ENCODE measurements at regions not wholly inside any gene's neighbourhood (a gene's known extent, or its start where the extent isn't known, plus 50 kb on each side); places are given as distances from the start of the nearest gene placed in this dataset.

DNA sequence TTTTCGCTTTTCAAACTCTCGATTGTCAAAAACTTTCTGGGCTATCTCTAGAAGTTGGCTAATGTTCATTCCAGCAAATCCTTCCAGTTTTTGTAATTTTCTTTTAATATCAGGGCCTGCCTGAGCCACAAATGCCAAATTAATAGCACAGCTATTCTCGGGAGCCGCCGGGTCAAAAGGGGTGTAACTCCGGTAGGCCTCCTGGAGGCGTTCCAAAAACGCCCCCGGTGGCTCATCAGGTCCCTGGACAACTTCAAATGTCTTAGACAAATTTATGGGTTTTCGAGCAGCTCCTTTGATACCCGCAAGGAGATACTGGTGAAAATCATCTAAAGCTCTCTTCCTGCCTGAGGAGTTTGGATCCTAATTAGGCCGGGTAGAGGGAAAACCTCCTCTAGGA is 117.9 kb upstream of the PZP start:
- no peaks in the 10 kb centered on the region for H4K20me1 ChIP-seq (ENCODE audit: insufficient read depth)
- no peaks in the 10 kb centered on the region for H3K9me3 ChIP-seq (ENCODE audit: insufficient read depth, low read depth)
- no peaks in the 10 kb centered on the region for H3K4me1 ChIP-seq (replicated peaks; ENCODE audit: insufficient read depth)
- no peak for DNase-seq
- no peaks in the 10 kb centered on the region for H3F3A ChIP-seq (ENCODE audit: insufficient read depth, low read depth)
- H3K36me3 ChIP-seq (ENCODE audit: low read depth) = no peaks in the 10 kb centered on the region
- no peaks in the 10 kb centered on the region for H3K9me2 ChIP-seq (ENCODE audit: insufficient read depth)
- TF ChIP-seq, protein P1, sequence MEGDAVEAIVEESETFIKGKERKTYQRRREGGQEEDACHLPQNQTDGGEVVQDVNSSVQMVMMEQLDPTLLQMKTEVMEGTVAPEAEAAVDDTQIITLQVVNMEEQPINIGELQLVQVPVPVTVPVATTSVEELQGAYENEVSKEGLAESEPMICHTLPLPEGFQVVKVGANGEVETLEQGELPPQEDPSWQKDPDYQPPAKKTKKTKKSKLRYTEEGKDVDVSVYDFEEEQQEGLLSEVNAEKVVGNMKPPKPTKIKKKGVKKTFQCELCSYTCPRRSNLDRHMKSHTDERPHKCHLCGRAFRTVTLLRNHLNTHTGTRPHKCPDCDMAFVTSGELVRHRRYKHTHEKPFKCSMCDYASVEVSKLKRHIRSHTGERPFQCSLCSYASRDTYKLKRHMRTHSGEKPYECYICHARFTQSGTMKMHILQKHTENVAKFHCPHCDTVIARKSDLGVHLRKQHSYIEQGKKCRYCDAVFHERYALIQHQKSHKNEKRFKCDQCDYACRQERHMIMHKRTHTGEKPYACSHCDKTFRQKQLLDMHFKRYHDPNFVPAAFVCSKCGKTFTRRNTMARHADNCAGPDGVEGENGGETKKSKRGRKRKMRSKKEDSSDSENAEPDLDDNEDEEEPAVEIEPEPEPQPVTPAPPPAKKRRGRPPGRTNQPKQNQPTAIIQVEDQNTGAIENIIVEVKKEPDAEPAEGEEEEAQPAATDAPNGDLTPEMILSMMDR (conservative IDR thresholded peaks at IDR 0.05) = no peak
- no peak overlapping the region for H3K4me2 ChIP-seq
- no peak overlapping the region for H3K27ac ChIP-seq
- no peak overlapping the region for H3K4me3 ChIP-seq
- 0 out of 2 replicates have a peak, but pooled peaks cover 5% of the 10 kb centered on the region for H3K27me3 ChIP-seq (ENCODE audit: insufficient read depth, low read depth)
- BruUV-seq (replicated peaks) = no TSS peak
- POLR2A ChIA-PET (ENCODE audit: unreplicated experiment) = no interaction called here
- no peak overlapping the region for H2AFZ ChIP-seq
- CTCF ChIA-PET = no interaction called here
- no peaks in the 10 kb centered on the region for H3K79me2 ChIP-seq (ENCODE audit: low read depth)
- intact Hi-C loops (cut with micrococcal nuclease; ENCODE audit: unreplicated experiment) = no loop called here

DNA sequence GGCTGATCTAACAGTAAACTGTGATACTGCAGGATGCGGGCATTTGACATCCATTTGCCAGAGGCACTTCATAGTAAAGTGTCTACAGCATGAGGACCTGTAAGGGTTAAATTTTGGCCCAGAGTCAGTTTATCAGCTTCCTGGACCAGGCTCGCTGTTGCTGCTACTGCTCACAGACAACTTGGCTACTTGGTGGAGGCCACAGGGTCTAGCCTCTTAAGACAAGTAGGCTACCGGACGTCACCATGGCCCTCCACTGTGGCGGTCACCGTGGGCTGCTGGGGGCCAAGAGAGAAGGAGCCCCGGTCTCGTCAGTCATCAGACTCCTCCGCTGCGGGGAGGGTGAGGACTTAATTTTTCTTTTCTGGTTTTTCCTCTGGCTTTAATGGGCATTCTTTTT is 117.3 kb upstream of the PZP start:
- no peaks in the 10 kb centered on the region for H3K4me1 ChIP-seq (replicated peaks; ENCODE audit: insufficient read depth)
- H4K20me1 ChIP-seq (ENCODE audit: insufficient read depth) = no peaks in the 10 kb centered on the region
- BruUV-seq (replicated peaks) = no TSS peak
- no peak overlapping the region for H3K27ac ChIP-seq
- POLR2A ChIA-PET (ENCODE audit: unreplicated experiment) = no interaction called here
- H2AFZ ChIP-seq = no peak overlapping the region
- no peaks in the 10 kb centered on the region for H3F3A ChIP-seq (ENCODE audit: insufficient read depth, low read depth)
- H3K9me3 ChIP-seq (ENCODE audit: insufficient read depth, low read depth) = no peaks in the 10 kb centered on the region
- DNase-seq = no peak
- H3K4me2 ChIP-seq = no peak overlapping the region
- H3K27me3 ChIP-seq (ENCODE audit: insufficient read depth, low read depth) = 0 out of 2 replicates have a peak, but pooled peaks cover 5% of the 10 kb centered on the region
- no peaks in the 10 kb centered on the region for H3K9me2 ChIP-seq (ENCODE audit: insufficient read depth)
- H3K4me3 ChIP-seq = no peak overlapping the region
- intact Hi-C loops (cut with micrococcal nuclease; ENCODE audit: unreplicated experiment) = no loop called here
- no peak for TF ChIP-seq EZH2 (IDR thresholded peaks at IDR 0.05; ENCODE audit: low read depth)
- TF ChIP-seq, protein P1 (conservative IDR thresholded peaks at IDR 0.05) = no peak
- H3K79me2 ChIP-seq (ENCODE audit: low read depth) = no peaks in the 10 kb centered on the region
- CTCF ChIA-PET = no interaction called here
- no peaks in the 10 kb centered on the region for H3K36me3 ChIP-seq (ENCODE audit: low read depth)

DNA sequence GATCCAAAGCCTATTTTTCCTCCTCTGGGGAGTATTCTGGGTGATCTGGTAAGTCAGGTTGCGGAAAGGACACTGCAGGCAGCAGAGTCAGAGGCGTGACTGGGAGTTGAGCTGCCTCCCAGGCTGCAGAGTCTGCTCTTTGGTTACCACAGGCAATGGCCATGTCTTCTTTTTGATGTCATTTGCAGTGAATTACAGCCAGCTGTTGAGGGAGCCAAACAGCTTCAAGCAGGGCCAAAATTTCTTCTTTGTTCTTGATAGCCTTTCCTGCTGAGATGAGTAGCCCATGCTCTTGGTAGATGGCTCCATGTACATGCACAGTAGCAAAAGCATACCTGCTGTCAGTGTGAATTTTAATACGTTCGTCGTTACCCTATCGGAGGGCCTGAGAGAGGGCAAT is 116.6 kb upstream of the PZP start:
- H2AFZ ChIP-seq = no peak overlapping the region
- H3K36me3 ChIP-seq (ENCODE audit: low read depth) = no peaks in the 10 kb centered on the region
- no peak overlapping the region for H3K27ac ChIP-seq
- TF ChIP-seq, protein P1 (conservative IDR thresholded peaks at IDR 0.05) = no peak
- no peak for TF ChIP-seq EZH2 (IDR thresholded peaks at IDR 0.05; ENCODE audit: low read depth)
- H3K79me2 ChIP-seq (ENCODE audit: low read depth) = no peaks in the 10 kb centered on the region
- no peaks in the 10 kb centered on the region for H3K9me2 ChIP-seq (ENCODE audit: insufficient read depth)
- no peak overlapping the region for H3K4me2 ChIP-seq
- intact Hi-C loops (cut with micrococcal nuclease; ENCODE audit: unreplicated experiment) = no loop called here
- no peaks in the 10 kb centered on the region for H3K9me3 ChIP-seq (ENCODE audit: insufficient read depth, low read depth)
- DNase-seq = no peak
- no peaks in the 10 kb centered on the region for H3K4me1 ChIP-seq (replicated peaks; ENCODE audit: insufficient read depth)
- ChIA-PET CTCF (no interaction called here), POLR2A (ENCODE audit: unreplicated experiment) (no interaction called here)
- H4K20me1 ChIP-seq (ENCODE audit: insufficient read depth) = no peaks in the 10 kb centered on the region
- BruUV-seq (replicated peaks) = no TSS peak
- 0 out of 2 replicates have a peak, but pooled peaks cover 5% of the 10 kb centered on the region for H3K27me3 ChIP-seq (ENCODE audit: insufficient read depth, low read depth)
- H3K4me3 ChIP-seq = no peak overlapping the region
- no peaks in the 10 kb centered on the region for H3F3A ChIP-seq (ENCODE audit: insufficient read depth, low read depth)
